ENCODE measurements at regions not wholly inside any gene's neighbourhood (a gene's known extent, or its start where the extent isn't known, plus 50 kb on each side); places are given as distances from the start of the nearest gene placed in this dataset.

GRCh38 chr7:26504411-26505120, 212.9 kb downstream of the SNX10 start:
- 59% methylated on average over 6 of the region's 6 CpGs for WGBS (ENCODE audit: insufficient coverage, insufficient replicate concordance, low lambda C conversion rate, missing lambda C conversion rate)
- H3K4me1 ChIP-seq (ENCODE audit: control insufficient read depth, insufficient read depth, low read length) = no peaks in the 10 kb centered on the region
- ATAC-seq = no peak
- H3K4me2 ChIP-seq (ENCODE audit: control insufficient read depth, insufficient read depth) = no peak overlapping the region
- BruUV-seq (replicated peaks) = no TSS peak
- no peak overlapping the region for H3K4me3 ChIP-seq
- H4K20me1 ChIP-seq (ENCODE audit: control insufficient read depth, insufficient read depth) = no peaks in the 10 kb centered on the region
- H3K9me3 ChIP-seq (replicated peaks; ENCODE audit: control insufficient read depth, insufficient read depth, low read length) = no peaks in the 10 kb centered on the region
- no peaks in the 10 kb centered on the region; a peak in 2 of 4 replicates for H3K27me3 ChIP-seq (replicated peaks in 1 of 2; ENCODE audit: control insufficient read depth in 2 of 2, insufficient read depth in 2 of 2, low read length in 1 of 2)
- H3K79me2 ChIP-seq (ENCODE audit: control insufficient read depth, insufficient read depth, low read length) = no peaks in the 10 kb centered on the region
- TF ChIP-seq CBFB (IDR thresholded peaks at IDR 0.05; ENCODE audit: low read depth) (no peak), ZZZ3 (IDR thresholded peaks at IDR 0.05; ENCODE audit: control insufficient read depth, insufficient read length, low read depth) (no peak)
- no peak for DNase-seq (ENCODE audit: low read depth, low spot score)
- POLR2A ChIA-PET = interaction anchor here (0.6 to 0.7 kb wide), 2 partner anchors 46 to 949 kb away, joined by 3 read pairs; no protein-coding TSS in a partner anchor
- no peak for FAIRE-seq
- in situ Hi-C loops (cut with MboI) (loop anchor here (5.0 to 25.0 kb wide), 4 partner anchors 137 to 610 kb away; no protein-coding TSS in a partner anchor), intact Hi-C loops (cut with micrococcal nuclease; ENCODE audit: unreplicated experiment) (loop anchor here (5.0 kb wide), 1 partner anchor 163 kb away; no protein-coding TSS in a partner anchor)
- CTCF ChIA-PET = interaction anchor here (0.7 to 4.2 kb wide), 4 partner anchors 133 to 657 kb away, joined by 3 to 23 read pairs (median 3); no protein-coding TSS in a partner anchor
- RAD21 ChIA-PET (ENCODE audit: unreplicated experiment) = interaction anchor here (1.2 to 1.6 kb wide), 2 partner anchors 107 to 132 kb away, joined by 3 to 4 read pairs; no protein-coding TSS in a partner anchor
- H2AFZ ChIP-seq (ENCODE audit: control insufficient read depth, low read depth, low read length) = no peak overlapping the region
- SMC1A ChIA-PET (ENCODE audit: uncharacterized antibody, unreplicated experiment) = interaction anchor here (1.4 to 3.1 kb wide), 3 partner anchors 10 to 414 kb away, joined by 3 to 12 read pairs (median 6); no protein-coding TSS in a partner anchor
- no peak overlapping the region for H3K27ac ChIP-seq (ENCODE audit: control insufficient read depth, insufficient read depth)
- no peak overlapping the region for H3K9ac ChIP-seq (ENCODE audit: control insufficient read depth, insufficient read depth, low read length)
- no peaks in the 10 kb centered on the region for H3K36me3 ChIP-seq (ENCODE audit: control insufficient read depth in 2 of 2, insufficient read depth in 2 of 2, low read length in 1 of 2)

GRCh38 chr7:26506196-26506595, 214.5 kb downstream of the SNX10 start:
- Histone ChIP-seq H4K20me1 (ENCODE audit: control insufficient read depth, insufficient read depth) (no peaks in the 10 kb centered on the region), H3K9ac (ENCODE audit: control insufficient read depth, insufficient read depth, low read length) (no peak overlapping the region), H3K36me3 (ENCODE audit: control insufficient read depth in 2 of 2, insufficient read depth in 2 of 2, low read length in 1 of 2) (no peaks in the 10 kb centered on the region), H3K9me3 (replicated peaks; ENCODE audit: control insufficient read depth, insufficient read depth, low read length) (no peaks in the 10 kb centered on the region), H3K4me1 (ENCODE audit: control insufficient read depth, insufficient read depth, low read length) (no peaks in the 10 kb centered on the region), H3K79me2 (ENCODE audit: control insufficient read depth, insufficient read depth, low read length) (no peaks in the 10 kb centered on the region), H3K4me3 (no peak overlapping the region), H3K27me3 (replicated peaks in 1 of 2; ENCODE audit: control insufficient read depth in 2 of 2, insufficient read depth in 2 of 2, low read length in 1 of 2) (no peaks in the 10 kb centered on the region; a peak in 2 of 4 replicates), H2AFZ (ENCODE audit: control insufficient read depth, low read depth, low read length) (no peak overlapping the region), H3K4me2 (ENCODE audit: control insufficient read depth, insufficient read depth) (no peak overlapping the region), H3K27ac (ENCODE audit: control insufficient read depth, insufficient read depth) (no peak overlapping the region)
- no peak for DNase-seq (ENCODE audit: low read depth, low spot score)
- FAIRE-seq = no peak
- ChIA-PET POLR2A (no interaction called here), CTCF (interaction anchor here (0.6 to 4.2 kb wide), 3 partner anchors 137 to 263 kb away, joined by 3 to 23 read pairs (median 4); no protein-coding TSS in a partner anchor), SMC1A (ENCODE audit: uncharacterized antibody, unreplicated experiment) (interaction anchor here (1.3 kb wide), 1 partner anchor 38 kb away, joined by 3 read pairs; no protein-coding TSS in a partner anchor), RAD21 (ENCODE audit: unreplicated experiment) (no interaction called here)
- WGBS (ENCODE audit: insufficient coverage, insufficient replicate concordance, low lambda C conversion rate, missing lambda C conversion rate) = 53% methylated on average over 7 of the region's 7 CpGs
- ATAC-seq = no peak
- no peak for TF ChIP-seq CHD2 (IDR thresholded peaks at IDR 0.05; ENCODE audit: borderline replicate concordance, low read depth, low read length)
- no peak for TF ChIP-seq SIX5 (IDR thresholded peaks at IDR 0.05; ENCODE audit: low read depth, low read length, severe bottlenecking)
- TF ChIP-seq YY1 (IDR thresholded peaks at IDR 0.05; ENCODE audit: low read depth, low read length) = no peak
- no peak for TF ChIP-seq IKZF1 (conservative IDR thresholded peaks at IDR 0.05)
- TF ChIP-seq ZZZ3 (IDR thresholded peaks at IDR 0.05; ENCODE audit: control insufficient read depth, insufficient read length, low read depth) = no peak
- intact Hi-C loops (cut with micrococcal nuclease; ENCODE audit: unreplicated experiment) (no loop called here), in situ Hi-C loops (cut with MboI) (loop anchor here (10.0 to 25.0 kb wide), 2 partner anchors 244 to 611 kb away; no protein-coding TSS in a partner anchor)
- BruUV-seq (replicated peaks) = no TSS peak

All from GM12878 (cell line).